Mesothelial cell of epicardium (in vitro differentiated cells): ENCODE measurements at regions not wholly inside any gene's neighbourhood (a gene's known extent, or its start where the extent isn't known, plus 50 kb on each side); places are given as distances from the start of the nearest gene placed in this dataset.

Experiments used
- DNase-seq, 2 experiments: peaks; one replicate each; pipeline ENCODE4 v3.0.0; 2021; ENCODE audit warnings: low spot score in 2 of 2; ENCODE audit not compliant: unreplicated experiment in 2 of 2
- H3K27ac Mint-ChIP-seq: 2 replicates; pipeline ENCODE4 v1.8.0; 2021; ENCODE audit warnings: mixed read lengths
- H3K27me3 Mint-ChIP-seq: 2 replicates; pipeline ENCODE4 v1.8.0; 2021; ENCODE audit warnings: low read depth, mixed read lengths
- H3K36me3 Mint-ChIP-seq: 2 replicates; pipeline ENCODE4 v1.8.0; 2021; ENCODE audit warnings: mixed read lengths
- H3K4me1 Mint-ChIP-seq: 2 replicates; pipeline ENCODE4 v1.8.0; 2021; ENCODE audit warnings: mixed read lengths
- H3K4me3 Mint-ChIP-seq: 2 replicates; pipeline ENCODE4 v1.8.0; 2021; ENCODE audit warnings: mild to moderate bottlenecking, moderate library complexity, mixed read lengths
- H3K9me3 Mint-ChIP-seq: 2 replicates; pipeline ENCODE4 v1.8.0; 2021; ENCODE audit warnings: mixed read lengths
- CTCF ChIP-seq: fragments of 200-600 bp; sonication (generic); IDR thresholded peaks from one replicate; pipeline ENCODE4 v1.5.0; 2021; ENCODE audit warnings: antibody characterized with exemption; ENCODE audit not compliant: unreplicated experiment

GRCh38 chr10:36581237-36581636 lies 544.2 kb upstream of the ANKRD30A start:
- peaks cover 2% of the 10 kb centered on the region for H3K27me3 Mint-ChIP-seq
- H3K4me3 Mint-ChIP-seq = no peak overlapping the region
- peaks cover 8% of the 10 kb centered on the region for H3K9me3 Mint-ChIP-seq
- H3K4me1 Mint-ChIP-seq = no peaks in the 10 kb centered on the region
- H3K36me3 Mint-ChIP-seq = no peaks in the 10 kb centered on the region
- no peak for TF ChIP-seq CTCF
- H3K27ac Mint-ChIP-seq = no peak overlapping the region
- no peak for DNase-seq

GRCh38 chr10:36578306-36578705 lies 547.1 kb upstream of the ANKRD30A start:
- TF ChIP-seq CTCF = no peak
- Mint-ChIP-seq H3K9me3 (peaks cover 13% of the 10 kb centered on the region), H3K36me3 (no peaks in the 10 kb centered on the region), H3K4me3 (no peak overlapping the region), H3K27me3 (no peaks in the 10 kb centered on the region), H3K4me1 (no peaks in the 10 kb centered on the region), H3K27ac (no peak overlapping the region)
- DNase-seq = no peak

GRCh38 chr10:36577126-36577525 lies 548.3 kb upstream of the ANKRD30A start:
- H3K36me3 Mint-ChIP-seq = no peaks in the 10 kb centered on the region
- no peak for DNase-seq
- no peak overlapping the region for H3K27ac Mint-ChIP-seq
- no peak overlapping the region for H3K4me3 Mint-ChIP-seq
- no peak for TF ChIP-seq CTCF
- H3K9me3 Mint-ChIP-seq = peaks cover 13% of the 10 kb centered on the region
- H3K4me1 Mint-ChIP-seq = no peaks in the 10 kb centered on the region
- no peaks in the 10 kb centered on the region for H3K27me3 Mint-ChIP-seq

GRCh38 chr10:36574207-36574606 lies 551.2 kb upstream of the ANKRD30A start:
- Mint-ChIP-seq H3K4me1 (no peaks in the 10 kb centered on the region), H3K4me3 (no peak overlapping the region), H3K27ac (no peak overlapping the region), H3K9me3 (peaks cover 9% of the 10 kb centered on the region), H3K36me3 (no peaks in the 10 kb centered on the region), H3K27me3 (no peaks in the 10 kb centered on the region)
- TF ChIP-seq CTCF = no peak
- DNase-seq = no peak

- no peak for TF ChIP-seq CTCF
- Mint-ChIP-seq H3K27me3 (no peaks in the 10 kb centered on the region), H3K27ac (no peak overlapping the region), H3K4me3 (no peak overlapping the region), H3K9me3 (peaks cover 9% of the 10 kb centered on the region), H3K4me1 (no peaks in the 10 kb centered on the region), H3K36me3 (no peaks in the 10 kb centered on the region)
- no peak for DNase-seq
Observed at GRCh38 chr10:36573246-36573645, 552.2 kb upstream of the ANKRD30A start.

- DNase-seq = no peak
- H3K36me3 Mint-ChIP-seq = no peaks in the 10 kb centered on the region
- no peak overlapping the region for H3K27ac Mint-ChIP-seq
- H3K4me1 Mint-ChIP-seq = no peaks in the 10 kb centered on the region
- no peak for TF ChIP-seq CTCF
- no peaks in the 10 kb centered on the region for H3K9me3 Mint-ChIP-seq
- no peaks in the 10 kb centered on the region for H3K27me3 Mint-ChIP-seq
- no peak overlapping the region for H3K4me3 Mint-ChIP-seq
Observed at GRCh38 chr10:36564433-36564832, 561.0 kb upstream of the ANKRD30A start.
